Endothelial cell of umbilical vein (primary cell): ENCODE measurements at regions not wholly inside any gene's neighbourhood (a gene's known extent, or its start where the extent isn't known, plus 50 kb on each side); places are given as distances from the start of the nearest gene placed in this dataset.

Experiments
- BruUV-seq: library from RNA; stranded (reverse); fragments of 400-500 nt; replicated peaks from 2 replicates; lab custom pipeline; 2021; lab: Mats Ljungman, UMichigan
- CTCF ChIA-PET: fragments of 300-600, 350-600 bp; sonication (Branson Sonifier 250); formaldehyde crosslinking; loops from one replicate; lab custom pipeline; 2021; ENCODE audit warnings: antibody characterized with exemption, inconsistent platforms; lab: Charles Lee
- POLR2A ChIA-PET: fragments of 300-600, 350-600 bp; sonication (Branson Sonifier 250); formaldehyde crosslinking; loops from one replicate; lab custom pipeline; 2021; ENCODE audit warnings: antibody characterized with exemption, inconsistent platforms; lab: Charles Lee
- DNase-seq: peaks from one replicate; pipeline ENCODE4 v3.0.0-alpha.2; 2011; ENCODE audit warnings: low read depth, low spot score
- FAIRE-seq: peaks from 2 replicates; lab custom pipeline; 2011; peaks lifted over from hg19 to GRCh38; lab: Jason Lieb, UNC
- H2AFZ ChIP-seq: 2 replicates; pipeline ENCODE4 v1.6.0; 2012; ENCODE audit warnings: low read depth, low read length, control low read depth, inconsistent platforms
- H3K27ac ChIP-seq: 2 replicates; pipeline ENCODE4 v1.5.1; 2011; ENCODE audit warnings: low read depth, mild to moderate bottlenecking, control low read depth, low read length, moderate library complexity; ENCODE audit not compliant: insufficient read depth
- H3K27me3 ChIP-seq, 2 experiments: 2 replicates each; pipeline versions ENCODE4 v1.6.0 to v1.6.1; 2011; ENCODE audit warnings: low read length in 2 of 2, mixed read lengths in 1 of 2; ENCODE audit not compliant: control insufficient read depth in 2 of 2, insufficient read depth in 2 of 2
- H3K36me3 ChIP-seq, 2 experiments: 2 replicates in 1 of 2; 3 replicates in 1 of 2; pipeline ENCODE4 v1.5.1; 2011; ENCODE audit warnings: low read length in 2 of 2, mild to moderate bottlenecking in 1 of 2, moderate library complexity in 1 of 2; ENCODE audit not compliant: control insufficient read depth in 2 of 2, insufficient read depth in 2 of 2; ENCODE audit errors: extremely low read depth in 1 of 2
- H3K4me1 ChIP-seq: 3 replicates; pipeline ENCODE4 v1.5.1; 2011; ENCODE audit warnings: mild to moderate bottlenecking, low read length; ENCODE audit not compliant: control insufficient read depth, insufficient read depth; ENCODE audit errors: extremely low read depth
- H3K4me2 ChIP-seq: 2 replicates; pipeline ENCODE4 v1.6.1; 2011; ENCODE audit warnings: low read length, control low read depth, mixed read lengths; ENCODE audit not compliant: insufficient read depth
- H3K4me3 ChIP-seq, 3 experiments: fragments of 200-600 bp in 1 of 3; sonication (generic), shearing (Covaris generic) in 1 of 3; replicated peaks in 1 of 3; 2 replicates each; pipeline ENCODE4 v1.5.1; 2011 to 2016; ENCODE audit warnings: control low read depth in 3 of 3, low read length in 3 of 3, mild to moderate bottlenecking in 2 of 3, inconsistent platforms in 1 of 3, low read depth in 1 of 3, moderate library complexity in 1 of 3; ENCODE audit not compliant: insufficient read depth in 1 of 3
- H3K79me2 ChIP-seq: 2 replicates; pipeline ENCODE4 v1.6.0; 2012; ENCODE audit warnings: low read length, inconsistent platforms; ENCODE audit not compliant: control insufficient read depth, insufficient read depth
- H3K9ac ChIP-seq: replicated peaks from 2 replicates; pipeline ENCODE3; 2011; ENCODE audit warnings: low read length, control low read depth; ENCODE audit not compliant: insufficient read depth; ENCODE audit errors: extremely low read depth
- H3K9me1 ChIP-seq: replicated peaks from 3 replicates; pipeline ENCODE4 v1.6.0; 2011; ENCODE audit warnings: mild to moderate bottlenecking, low read length; ENCODE audit not compliant: control insufficient read depth, insufficient read depth; ENCODE audit errors: extremely low read depth
- H3K9me3 ChIP-seq: replicated peaks from 2 replicates; pipeline ENCODE4 v1.5.1; 2012; ENCODE audit warnings: low read length, inconsistent platforms; ENCODE audit not compliant: control insufficient read depth, insufficient read depth
- H4K20me1 ChIP-seq: replicated peaks from 2 replicates; pipeline ENCODE3; 2011; ENCODE audit warnings: mild to moderate bottlenecking, low read length; ENCODE audit not compliant: control insufficient read depth, insufficient read depth; ENCODE audit errors: extremely low read depth
- EZH2 ChIP-seq: IDR thresholded peaks from 2 replicates; pipeline ENCODE4 v1.6.1; 2012; ENCODE audit warnings: borderline replicate concordance, low read depth, mild to moderate bottlenecking, moderate library complexity, low read length, inconsistent platforms; ENCODE audit not compliant: severe bottlenecking
- FOS ChIP-seq: IDR thresholded peaks from 2 replicates; pipeline ENCODE4 v1.6.1; 2011; ENCODE audit warnings: mild to moderate bottlenecking, low read length, moderate library complexity, borderline replicate concordance; ENCODE audit not compliant: insufficient read depth
- GATA2 ChIP-seq: IDR thresholded peaks from 2 replicates; pipeline ENCODE4 v1.7.0; 2011; ENCODE audit warnings: low read depth, mild to moderate bottlenecking, moderate library complexity, mixed read lengths, low read length; ENCODE audit not compliant: insufficient read length, insufficient read depth
- JUN ChIP-seq: IDR thresholded peaks from 2 replicates; pipeline ENCODE4 v1.6.1; 2011; ENCODE audit warnings: borderline replicate concordance, low read depth; ENCODE audit not compliant: insufficient read length, insufficient read depth
- MYC ChIP-seq: IDR thresholded peaks from one replicate; pipeline ENCODE4 v1.6.1; 2011; ENCODE audit warnings: mild to moderate bottlenecking, low read depth, low read length
- POLR2A ChIP-seq: IDR thresholded peaks from 2 replicates; pipeline ENCODE4 v1.6.1; 2012; ENCODE audit warnings: low read depth, mild to moderate bottlenecking, control low read depth, low read length
- POLR2AphosphoS5 ChIP-seq: IDR thresholded peaks from 2 replicates; pipeline ENCODE4 v1.6.1; 2012; ENCODE audit warnings: low read depth, mild to moderate bottlenecking, control low read depth, low read length, moderate library complexity; ENCODE audit not compliant: insufficient read depth
- dilution Hi-C: fragments of 300-500 bp; cut with MboI; formaldehyde crosslinking; loops from one replicate; pipeline ENCODE4 v1.15.0; 2019; ENCODE audit warnings: low sequenced_read_pairs; ENCODE audit not compliant: extremely low pct_ligation_motif_present
- intact Hi-C: fragments of 100-400 bp; cut with micrococcal nuclease; formaldehyde crosslinking; loops from one replicate; pipeline ENCODE4 v1.10.0; 2022
- TF ChIP-seq, protein P1 (sequence below): IDR thresholded peaks from 2 replicates; pipeline ENCODE4 v1.6.1; 2011; ENCODE audit not compliant: insufficient read depth, insufficient read length
- TF ChIP-seq, protein P2 (sequence below), 2 donors: IDR thresholded peaks; 1 replicate in 1 of 2; 2 replicates in 1 of 2; pipeline ENCODE4 v1.5.1; 2011; ENCODE audit warnings: low read length in 2 of 2, mild to moderate bottlenecking in 2 of 2, moderate library complexity in 2 of 2, control low read depth in 1 of 2, inconsistent platforms in 1 of 2, low read depth in 1 of 2; ENCODE audit not compliant: insufficient read depth in 1 of 2; ENCODE audit errors: extremely low read depth in 1 of 2

- intact Hi-C loops (no loop called here), dilution Hi-C loops (no loop called here)
- Histone ChIP-seq H4K20me1 (no peaks in the 10 kb centered on the region), H3K4me2 (no peak overlapping the region), H3K27ac (no peak overlapping the region), H3K36me3 (no peaks in the 10 kb centered on the region), H3K27me3 (no peaks in the 10 kb centered on the region), H3K9me1 (no peaks in the 10 kb centered on the region), H3K9me3 (no peaks in the 10 kb centered on the region), H3K9ac (no peak overlapping the region), H3K4me3 (no peak overlapping the region), H3K4me1 (no peaks in the 10 kb centered on the region), H3K79me2 (no peaks in the 10 kb centered on the region), H2AFZ (no peak overlapping the region)
- no peak for FAIRE-seq
- TF ChIP-seq MYC (no peak), GATA2 (no peak), JUN (no peak), EZH2 (no peak), FOS (no peak), POLR2AphosphoS5 (no peak), POLR2A (no peak)
- TF ChIP-seq, protein P1, sequence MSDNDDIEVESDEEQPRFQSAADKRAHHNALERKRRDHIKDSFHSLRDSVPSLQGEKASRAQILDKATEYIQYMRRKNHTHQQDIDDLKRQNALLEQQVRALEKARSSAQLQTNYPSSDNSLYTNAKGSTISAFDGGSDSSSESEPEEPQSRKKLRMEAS: no peak
- TF ChIP-seq, protein P2, sequence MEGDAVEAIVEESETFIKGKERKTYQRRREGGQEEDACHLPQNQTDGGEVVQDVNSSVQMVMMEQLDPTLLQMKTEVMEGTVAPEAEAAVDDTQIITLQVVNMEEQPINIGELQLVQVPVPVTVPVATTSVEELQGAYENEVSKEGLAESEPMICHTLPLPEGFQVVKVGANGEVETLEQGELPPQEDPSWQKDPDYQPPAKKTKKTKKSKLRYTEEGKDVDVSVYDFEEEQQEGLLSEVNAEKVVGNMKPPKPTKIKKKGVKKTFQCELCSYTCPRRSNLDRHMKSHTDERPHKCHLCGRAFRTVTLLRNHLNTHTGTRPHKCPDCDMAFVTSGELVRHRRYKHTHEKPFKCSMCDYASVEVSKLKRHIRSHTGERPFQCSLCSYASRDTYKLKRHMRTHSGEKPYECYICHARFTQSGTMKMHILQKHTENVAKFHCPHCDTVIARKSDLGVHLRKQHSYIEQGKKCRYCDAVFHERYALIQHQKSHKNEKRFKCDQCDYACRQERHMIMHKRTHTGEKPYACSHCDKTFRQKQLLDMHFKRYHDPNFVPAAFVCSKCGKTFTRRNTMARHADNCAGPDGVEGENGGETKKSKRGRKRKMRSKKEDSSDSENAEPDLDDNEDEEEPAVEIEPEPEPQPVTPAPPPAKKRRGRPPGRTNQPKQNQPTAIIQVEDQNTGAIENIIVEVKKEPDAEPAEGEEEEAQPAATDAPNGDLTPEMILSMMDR (IDR thresholded peaks at IDR 0.05; ENCODE audit: extremely low read depth in 1 of 2, insufficient read depth in 1 of 2, low read depth in 1 of 2, low read length in 2 of 2): no peak
- no peak for DNase-seq
- no TSS peak for BruUV-seq
- ChIA-PET POLR2A (no interaction called here), CTCF (no interaction called here)
Observed at GRCh38 chr11:70026012-70026411, 52.1 kb upstream of the ANO1 start.
